Activated CD4-positive, alpha-beta T cell treated with anti-CD3 and anti-CD28 coated beads, Interleukin-2, Interleukin-4, amounts not matched to agents 100 ng/mL and 50 ng/mL, durations not matched to agents 16 hours and 8 hours (primary cell): ENCODE measurements at regions not wholly inside any gene's neighbourhood (a gene's known extent, or its start where the extent isn't known, plus 50 kb on each side); places are given as distances from the start of the nearest gene placed in this dataset.
A peak's percentile ranks its signal among the peaks of the same experiment; 100 is the strongest.

Source experiments
- DNase-seq: peaks from one replicate; pipeline ENCODE4 v3.0.0-alpha.2; 2020; ENCODE audit warnings: low spot score

GRCh38 chrX:40278340-40279090, 180.8 kb upstream of the BCOR start:
- DNase-seq, result peak; percentile 59

- DNase-seq, result no peak
Measured at GRCh38 chrX:40277672-40278071, 179.9 kb upstream of the BCOR start.

GRCh38 chrX:40273356-40274050, 175.7 kb upstream of the BCOR start:
- DNase-seq, result no peak

DNA sequence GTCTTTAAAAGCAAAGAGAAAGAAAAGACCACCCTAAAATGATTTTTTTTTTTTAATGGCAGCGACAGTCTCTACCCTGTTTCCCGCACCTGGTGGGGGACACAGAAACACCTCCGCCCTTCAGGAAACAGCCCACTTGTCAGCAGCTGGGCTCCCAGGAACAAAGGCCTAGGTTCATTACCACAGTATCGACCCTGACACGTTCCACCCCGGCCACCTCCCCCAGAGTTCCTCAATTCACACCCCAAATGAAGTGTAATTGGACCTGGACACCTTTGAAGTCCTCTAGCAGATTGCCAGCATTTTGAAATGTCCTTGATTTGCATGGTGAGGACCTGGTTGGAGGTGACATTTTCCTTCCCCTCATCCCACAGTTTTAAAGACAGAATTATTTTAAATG, 175.0 kb upstream of the BCOR start:
- no peak for DNase-seq

DNA sequence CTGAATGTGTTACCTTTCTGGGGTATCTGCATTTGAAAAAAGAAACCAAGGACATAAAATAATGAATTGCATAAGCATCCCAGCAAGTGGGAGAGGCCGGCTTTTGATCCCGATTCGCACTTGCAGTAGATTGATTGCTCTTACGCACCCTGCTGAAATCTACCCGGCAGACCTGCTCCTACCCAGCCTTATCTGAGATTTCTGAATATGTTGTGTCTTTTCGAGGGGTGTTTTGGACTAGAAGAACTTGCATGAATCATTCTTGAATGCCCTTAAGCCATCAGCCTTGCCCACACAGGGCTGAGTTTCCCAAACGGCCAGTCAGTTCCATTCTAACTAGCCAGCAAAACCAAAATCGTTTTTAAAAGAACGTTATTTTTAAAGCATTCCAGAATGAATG, 174.4 kb upstream of the BCOR start:
- DNase-seq, result no peak

DNA sequence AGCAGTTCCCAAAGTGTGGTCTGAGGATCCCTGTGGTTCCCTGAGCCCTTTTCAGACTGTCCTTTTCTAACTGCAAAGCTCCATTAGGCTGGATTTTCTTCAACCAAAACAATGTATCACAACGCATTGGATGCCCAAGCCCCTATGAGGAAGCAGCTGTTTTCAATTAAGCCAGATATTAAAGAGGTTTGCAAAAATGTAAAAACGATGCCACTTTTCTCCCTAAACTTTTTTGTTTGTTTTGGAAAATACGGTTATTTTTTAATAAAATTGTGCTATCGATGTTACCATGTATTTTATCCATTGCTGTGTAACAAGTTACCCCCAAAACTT, 170.4 kb upstream of the BCOR start:
- DNase-seq, result no peak

- no peak for DNase-seq
Measured at GRCh38 chrX:40267334-40268187, 169.8 kb upstream of the BCOR start.

- peak; percentile 46 for DNase-seq
Measured at GRCh38 chrX:40266490-40267333, 169.0 kb upstream of the BCOR start.

DNA sequence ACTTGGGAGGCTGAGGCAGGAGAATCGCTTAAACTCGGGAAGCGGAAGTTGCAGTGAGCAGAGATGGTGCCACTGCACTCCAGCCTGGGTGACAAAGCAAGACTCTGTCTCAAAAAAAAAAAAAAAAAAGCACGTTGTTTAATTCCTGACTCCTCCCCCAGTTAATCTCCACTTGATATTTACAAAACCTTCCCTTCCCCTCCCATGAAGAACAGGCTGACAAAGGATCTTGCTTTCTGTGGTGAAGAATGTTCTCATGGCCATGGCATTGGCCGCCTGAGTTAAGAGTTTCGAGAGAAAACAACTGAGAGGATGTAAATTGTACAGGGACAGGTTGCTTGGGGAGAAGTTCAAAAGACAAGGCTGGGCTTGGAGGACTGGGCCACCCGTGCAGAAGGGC, 168.2 kb upstream of the BCOR start:
- DNase-seq, result no peak

DNA sequence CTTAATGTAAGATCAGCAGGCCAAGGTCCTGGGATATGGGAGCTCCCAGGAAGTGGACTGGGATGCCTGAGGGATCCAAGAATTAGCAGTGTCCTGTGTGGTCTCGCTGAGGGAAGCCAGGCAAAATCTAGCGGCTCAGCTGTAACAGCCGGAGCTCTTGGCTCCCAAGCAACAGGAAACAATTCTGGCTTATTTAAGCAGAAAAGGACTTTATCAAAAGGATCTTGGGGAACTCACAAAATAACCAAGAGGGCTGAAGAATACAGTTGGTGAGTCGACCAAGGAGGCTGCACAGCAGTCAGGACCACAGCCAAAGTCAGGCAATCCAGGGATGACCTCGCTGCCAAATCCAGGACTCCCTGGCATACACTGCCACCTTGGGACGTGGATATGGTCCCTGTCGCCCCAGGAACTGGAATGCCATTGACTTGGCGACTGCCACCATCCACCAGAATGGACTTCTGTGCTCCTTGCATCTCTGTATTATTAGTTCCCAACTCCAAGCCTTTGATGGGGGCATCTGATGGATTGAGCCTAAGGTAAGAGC, 165.3 kb upstream of the BCOR start:
- no peak for DNase-seq

DNA sequence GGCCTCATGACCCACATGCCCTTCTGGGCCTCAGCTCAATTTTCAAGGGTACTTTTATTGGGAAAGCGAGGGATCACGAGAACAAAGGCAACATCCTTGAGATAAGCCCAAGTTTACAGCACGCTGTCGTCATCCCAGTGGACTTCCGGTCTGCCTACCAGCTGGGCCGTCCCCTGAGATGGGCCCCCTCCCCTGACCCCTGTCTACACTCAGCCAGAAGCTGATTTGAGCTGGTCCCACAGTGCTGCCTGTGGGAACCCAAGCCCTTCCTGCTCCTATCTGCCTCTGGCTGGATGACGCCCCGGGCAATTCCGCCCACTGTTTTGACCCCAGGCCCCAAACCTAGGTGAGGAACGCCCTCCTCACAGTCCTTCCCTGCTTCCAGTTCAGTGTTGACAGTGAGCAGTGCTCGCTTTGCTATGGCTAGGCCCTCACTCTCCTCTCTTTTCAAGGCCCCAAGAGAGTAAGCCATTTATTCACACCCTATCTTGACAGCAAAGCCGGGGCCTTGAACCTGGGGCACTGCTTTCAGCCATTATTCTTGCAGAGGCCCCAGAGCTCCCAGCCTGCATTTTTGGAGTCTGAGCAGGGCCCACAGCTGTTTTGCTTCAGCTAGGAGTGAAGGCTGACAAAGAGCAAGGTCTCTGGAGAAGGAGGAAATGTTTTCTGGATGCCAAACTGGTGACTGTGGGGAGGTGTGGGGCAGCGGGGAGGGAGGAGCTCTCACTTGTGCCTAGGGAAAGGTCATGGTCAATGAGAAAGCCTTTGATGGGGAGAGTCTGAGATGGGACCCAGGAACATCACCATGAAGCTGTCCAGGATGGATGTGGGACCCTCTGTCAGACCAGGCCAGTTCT, 164.6 kb upstream of the BCOR start:
- no peak for DNase-seq

DNA sequence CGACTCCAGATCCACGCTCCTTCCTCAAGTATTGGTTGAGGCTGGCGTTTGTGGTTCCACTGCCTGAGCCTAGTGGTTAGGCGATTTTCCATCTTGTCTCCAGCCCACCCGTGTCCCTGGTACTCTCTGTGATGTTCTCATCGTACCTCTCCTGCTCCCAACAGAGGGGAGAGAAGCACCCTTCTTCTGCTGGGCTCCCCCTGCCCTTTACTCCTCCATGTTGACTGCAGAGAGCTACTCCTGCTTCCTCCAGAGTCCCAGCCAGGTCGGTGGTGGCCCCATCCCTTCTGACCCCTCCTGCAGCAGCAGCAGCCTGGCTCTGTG, 164.0 kb upstream of the BCOR start:
- no peak for DNase-seq

GRCh38 chrX:40260146-40260747, 162.5 kb upstream of the BCOR start:
- DNase-seq, result no peak

DNA sequence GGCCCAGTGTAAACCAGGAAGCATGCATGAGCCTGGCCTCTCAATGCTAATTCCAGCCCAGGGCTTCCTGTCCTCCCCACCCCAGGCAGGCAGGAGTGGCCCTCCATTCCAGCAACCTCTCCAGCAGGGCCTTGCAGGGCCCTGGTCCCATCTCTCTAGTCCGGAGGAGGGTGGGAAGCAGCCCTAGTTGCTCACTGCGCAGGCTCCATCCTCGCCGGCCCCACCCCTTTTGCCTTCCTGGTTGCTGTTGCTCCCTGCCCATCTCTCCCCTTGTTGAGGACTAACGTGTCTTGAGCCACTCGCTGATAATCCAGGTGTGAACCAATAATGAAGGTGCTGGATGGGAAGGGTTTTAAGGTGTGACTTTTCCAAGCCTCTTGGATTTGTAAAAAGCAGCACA, 161.2 kb upstream of the BCOR start:
- no peak for DNase-seq

- DNase-seq, result no peak
Measured at GRCh38 chrX:40253771-40254170, 156.0 kb upstream of the BCOR start.

GRCh38 chrX:40249582-40249981, 151.8 kb upstream of the BCOR start:
- DNase-seq, result no peak

DNA sequence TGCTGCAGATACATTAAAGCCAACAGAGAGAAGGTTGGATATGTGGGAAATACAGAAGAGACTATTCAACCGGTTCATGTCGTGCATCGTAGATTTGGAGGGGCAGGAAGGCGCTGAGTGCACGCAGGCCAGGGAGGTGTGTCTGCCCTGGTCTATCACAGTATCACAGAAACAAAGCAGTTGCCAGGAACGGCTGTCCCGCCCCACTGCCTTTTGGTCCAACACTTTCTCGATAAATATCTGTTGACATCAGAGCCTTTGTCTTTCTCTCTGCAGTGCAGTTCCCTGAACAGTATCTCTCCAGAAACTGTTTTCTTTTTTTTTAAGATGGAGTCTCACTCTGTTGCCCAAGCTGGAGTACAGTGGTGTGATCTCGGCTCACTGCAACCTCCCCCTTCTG, 151.1 kb upstream of the BCOR start:
- DNase-seq, result no peak

- DNase-seq, result no peak
Measured at GRCh38 chrX:40247848-40248622, 150.3 kb upstream of the BCOR start.

DNA sequence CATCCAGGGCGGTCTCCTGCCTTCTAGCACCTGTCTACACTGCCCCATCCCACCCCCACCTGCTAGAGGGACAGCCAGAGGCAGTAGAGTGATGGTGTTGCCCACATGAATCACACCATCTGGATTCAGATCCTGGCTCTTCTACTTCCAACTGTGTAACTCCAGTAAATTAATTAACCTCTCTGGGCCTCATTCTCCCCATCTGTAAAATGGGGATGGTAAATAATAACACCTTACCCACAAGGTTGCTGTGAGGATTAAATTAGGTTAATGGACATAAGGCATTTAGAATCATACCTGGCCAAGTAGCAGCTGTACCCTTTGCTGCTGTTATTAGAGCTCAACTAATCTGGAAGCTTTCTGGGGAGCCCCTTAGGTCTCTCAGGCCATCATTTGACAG, 149.6 kb upstream of the BCOR start:
- DNase-seq, result no peak
